Lower lobe of right lung (tissue), 2 donors: ENCODE measurements at regions not wholly inside any gene's neighbourhood (a gene's known extent, or its start where the extent isn't known, plus 50 kb on each side); places are given as distances from the start of the nearest gene placed in this dataset.

Experiments used
- ATAC-seq, 2 donors: fragments of 200-7000 bp; cut with Tn5 transposase; one replicate each; pipeline ENCODE4 v1.9.1; 2020 to 2022; ENCODE audit warnings: mild to moderate bottlenecking in 2 of 2, moderate library complexity in 2 of 2
- DNase-seq: peaks from one replicate; pipeline ENCODE4 v3.0.0-alpha.2; 2020
- H3K27ac ChIP-seq: fragments of 200-600 bp; one replicate; pipeline ENCODE4 v1.8.0; 2022
- H3K27me3 ChIP-seq: fragments of 200-600 bp; one replicate; pipeline ENCODE4 v1.8.0; 2022; ENCODE audit warnings: low read depth
- H3K36me3 ChIP-seq: fragments of 200-600 bp; one replicate; pipeline ENCODE4 v1.8.0; 2022; ENCODE audit warnings: mild to moderate bottlenecking
- H3K4me1 ChIP-seq: fragments of 200-600 bp; one replicate; pipeline ENCODE4 v1.8.0; 2022
- H3K4me3 ChIP-seq: fragments of 200-600 bp; one replicate; pipeline ENCODE4 v1.8.0; 2022; ENCODE audit warnings: mild to moderate bottlenecking
- H3K9me3 ChIP-seq: fragments of 200-600 bp; one replicate; pipeline ENCODE4 v1.8.0; 2022
- CTCF ChIP-seq: fragments of 200-600 bp; IDR thresholded peaks from one replicate; pipeline ENCODE4 v1.8.0; 2022; ENCODE audit warnings: antibody characterized with exemption, mild to moderate bottlenecking
- intact Hi-C: fragments of 100-400 bp; cut with DNase I; formaldehyde crosslinking; loops from one replicate; pipeline ENCODE4 v1.11.0; 2022
- donor health status: DM: no; HTN: yes; CAD: no; lungs with severe emphysema.

DNA sequence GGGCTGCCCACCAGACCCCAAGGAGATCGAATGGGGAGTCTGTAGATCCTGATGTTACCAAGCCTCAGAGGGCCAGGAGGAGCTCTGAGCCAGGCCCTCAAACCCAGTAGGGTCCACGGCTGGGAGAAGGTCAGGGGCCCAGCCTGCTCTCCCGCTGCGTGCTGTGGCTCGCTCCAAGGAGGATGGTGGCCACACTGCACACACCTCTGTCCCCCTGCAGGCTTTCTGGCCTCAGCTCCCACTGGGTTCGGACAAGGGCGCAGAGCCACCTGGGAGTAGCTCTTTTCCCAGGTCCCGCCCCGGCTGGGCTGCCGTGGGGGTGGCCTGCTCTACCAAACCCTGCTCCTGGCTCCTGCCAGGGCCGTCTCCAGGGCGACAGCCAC, 175.8 kb downstream of the ZNF248 start:
- H3K36me3 ChIP-seq, result no peaks in the 10 kb centered on the region
- DNase-seq (no peak), ATAC-seq (no peak)
- H3K4me3 ChIP-seq, result no peak overlapping the region
- TF ChIP-seq CTCF, result no peak
- no peaks in the 10 kb centered on the region for H3K9me3 ChIP-seq
- intact Hi-C loops, result no loop called here
- no peak overlapping the region for H3K27ac ChIP-seq
- no peaks in the 10 kb centered on the region for H3K4me1 ChIP-seq
- H3K27me3 ChIP-seq, result no peaks in the 10 kb centered on the region

GRCh38 chr10:37680716-37681616, 176.4 kb downstream of the ZNF248 start:
- H3K4me1 ChIP-seq, result no peaks in the 10 kb centered on the region
- intact Hi-C loops, result no loop called here
- no peaks in the 10 kb centered on the region for H3K27me3 ChIP-seq
- no peak overlapping the region for H3K4me3 ChIP-seq
- H3K27ac ChIP-seq, result no peak overlapping the region
- DNase-seq (no peak), ATAC-seq (no peak)
- no peaks in the 10 kb centered on the region for H3K9me3 ChIP-seq
- no peak for TF ChIP-seq CTCF
- H3K36me3 ChIP-seq, result no peaks in the 10 kb centered on the region

DNA sequence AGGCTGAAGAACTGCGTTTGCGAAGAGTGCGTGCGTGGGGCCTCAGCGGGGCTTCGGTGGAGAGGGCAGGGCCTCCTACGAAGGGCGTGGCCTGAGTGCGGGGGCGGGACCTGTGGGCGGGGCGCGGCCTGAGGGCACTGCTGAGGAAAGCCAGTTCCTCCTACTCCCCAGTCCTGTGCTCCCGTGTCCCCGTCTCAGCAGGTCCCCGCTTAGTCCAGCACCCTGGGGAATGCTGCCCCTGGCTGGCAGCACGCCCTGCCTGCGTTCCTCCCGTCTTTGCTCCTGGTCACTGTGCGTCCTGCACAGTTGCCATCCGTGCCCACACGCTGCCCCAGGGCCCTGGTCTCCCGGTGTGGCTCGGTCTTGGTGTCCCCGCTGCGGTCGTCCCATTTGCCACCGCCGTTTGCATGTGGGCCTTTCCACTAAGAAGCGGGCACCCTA, 177.1 kb downstream of the ZNF248 start:
- no peaks in the 10 kb centered on the region for H3K36me3 ChIP-seq
- H3K27me3 ChIP-seq, result no peaks in the 10 kb centered on the region
- intact Hi-C loops, result no loop called here
- no peak for DNase-seq
- H3K27ac ChIP-seq, result no peak overlapping the region
- TF ChIP-seq CTCF, result no peak
- no peaks in the 10 kb centered on the region for H3K9me3 ChIP-seq
- no peak for ATAC-seq
- no peak overlapping the region for H3K4me3 ChIP-seq
- H3K4me1 ChIP-seq, result no peaks in the 10 kb centered on the region

DNA sequence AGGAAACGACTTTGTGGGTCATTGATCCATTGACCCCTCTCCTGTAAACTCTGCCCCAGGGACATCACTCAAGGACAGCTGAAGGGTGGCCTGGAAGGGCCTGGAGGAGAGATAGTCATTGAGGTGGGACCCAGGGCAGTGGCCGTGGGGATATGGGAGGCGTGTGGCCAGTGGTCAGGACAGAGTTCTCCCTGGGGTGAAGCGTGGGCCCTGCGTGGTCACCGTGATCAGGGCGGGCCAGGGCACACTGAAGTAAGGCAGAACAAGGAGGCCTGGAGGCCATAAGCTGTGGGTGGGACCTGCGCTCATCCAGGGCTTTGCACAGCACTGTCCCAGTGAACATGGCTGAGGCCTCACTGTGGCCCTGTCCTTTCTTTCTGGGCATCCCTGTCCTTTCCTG, 177.9 kb downstream of the ZNF248 start:
- intact Hi-C loops, result no loop called here
- DNase-seq (no peak), ATAC-seq (peak in 1 of 2 donors; percentile 16)
- Histone ChIP-seq H3K27ac (no peak overlapping the region), H3K36me3 (no peaks in the 10 kb centered on the region), H3K4me3 (no peak overlapping the region), H3K4me1 (no peaks in the 10 kb centered on the region), H3K9me3 (no peaks in the 10 kb centered on the region), H3K27me3 (no peaks in the 10 kb centered on the region)
- TF ChIP-seq CTCF, result no peak

DNA sequence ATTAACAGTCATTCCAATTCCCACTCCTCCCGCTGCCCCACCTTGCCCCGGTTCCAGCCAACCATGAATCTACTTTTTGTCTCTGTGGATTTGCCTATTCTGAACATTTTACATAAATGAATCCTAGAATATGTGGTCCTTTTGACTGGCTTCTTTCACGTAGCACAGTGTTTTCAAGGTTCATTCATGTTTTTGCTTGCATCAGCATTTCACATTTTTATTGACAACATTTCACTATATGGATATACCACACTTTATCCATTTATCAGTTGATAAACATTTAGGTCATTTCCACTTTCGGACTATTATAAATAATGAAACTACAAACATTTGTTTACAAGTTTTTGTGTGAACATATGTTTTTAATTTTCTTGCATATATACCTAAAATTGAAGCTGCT, 182.0 kb downstream of the ZNF248 start:
- no peak for TF ChIP-seq CTCF
- H3K4me3 ChIP-seq, result no peak overlapping the region
- no peaks in the 10 kb centered on the region for H3K4me1 ChIP-seq
- H3K36me3 ChIP-seq, result no peaks in the 10 kb centered on the region
- H3K9me3 ChIP-seq, result peaks cover 17% of the 10 kb centered on the region
- intact Hi-C loops, result no loop called here
- no peaks in the 10 kb centered on the region for H3K27me3 ChIP-seq
- H3K27ac ChIP-seq, result no peak overlapping the region
- DNase-seq (no peak), ATAC-seq (no peak)
